ENCODE measurements at regions not wholly inside any gene's neighbourhood (a gene's known extent, or its start where the extent isn't known, plus 50 kb on each side); places are given as distances from the start of the nearest gene placed in this dataset.

DNA sequence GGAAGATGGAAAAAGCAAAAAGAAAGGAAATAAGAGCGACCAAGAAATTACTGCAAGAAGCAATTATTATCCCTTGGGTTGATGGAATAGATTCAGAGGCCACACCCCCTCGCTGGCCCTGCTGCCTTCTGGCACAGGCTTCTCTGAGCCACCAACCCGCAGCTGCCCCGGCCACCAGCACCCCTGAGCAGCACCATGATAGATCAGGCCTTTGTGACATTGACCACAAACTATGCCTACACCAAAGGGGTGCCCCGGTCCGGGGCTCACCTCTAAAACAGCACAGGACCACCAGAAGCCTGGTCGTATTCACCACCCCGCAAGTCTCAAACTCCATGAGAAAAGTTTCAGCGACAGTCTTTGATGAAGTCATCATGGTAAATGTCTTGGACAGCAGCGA, 1059.3 kb downstream of the SLITRK1 start:
- Histone ChIP-seq H3K4me3 (ENCODE audit: low read depth, low read length) (no peak overlapping the region), H3K27ac (no peak overlapping the region), H3K27me3 (replicated peaks) (no peaks in the 10 kb centered on the region), H3K36me3 (replicated peaks) (no peaks in the 10 kb centered on the region)
- no peak for DNase-seq
- in situ Hi-C loops (cut with HindIII; ENCODE audit: low pct_ligation_motif_present, low sequenced_read_pairs), result no loop called here
- TF ChIP-seq, protein P1, sequence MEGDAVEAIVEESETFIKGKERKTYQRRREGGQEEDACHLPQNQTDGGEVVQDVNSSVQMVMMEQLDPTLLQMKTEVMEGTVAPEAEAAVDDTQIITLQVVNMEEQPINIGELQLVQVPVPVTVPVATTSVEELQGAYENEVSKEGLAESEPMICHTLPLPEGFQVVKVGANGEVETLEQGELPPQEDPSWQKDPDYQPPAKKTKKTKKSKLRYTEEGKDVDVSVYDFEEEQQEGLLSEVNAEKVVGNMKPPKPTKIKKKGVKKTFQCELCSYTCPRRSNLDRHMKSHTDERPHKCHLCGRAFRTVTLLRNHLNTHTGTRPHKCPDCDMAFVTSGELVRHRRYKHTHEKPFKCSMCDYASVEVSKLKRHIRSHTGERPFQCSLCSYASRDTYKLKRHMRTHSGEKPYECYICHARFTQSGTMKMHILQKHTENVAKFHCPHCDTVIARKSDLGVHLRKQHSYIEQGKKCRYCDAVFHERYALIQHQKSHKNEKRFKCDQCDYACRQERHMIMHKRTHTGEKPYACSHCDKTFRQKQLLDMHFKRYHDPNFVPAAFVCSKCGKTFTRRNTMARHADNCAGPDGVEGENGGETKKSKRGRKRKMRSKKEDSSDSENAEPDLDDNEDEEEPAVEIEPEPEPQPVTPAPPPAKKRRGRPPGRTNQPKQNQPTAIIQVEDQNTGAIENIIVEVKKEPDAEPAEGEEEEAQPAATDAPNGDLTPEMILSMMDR (IDR thresholded peaks at IDR 0.05; ENCODE audit: low read depth, low read length, missing control alignments), result no peak

DNA sequence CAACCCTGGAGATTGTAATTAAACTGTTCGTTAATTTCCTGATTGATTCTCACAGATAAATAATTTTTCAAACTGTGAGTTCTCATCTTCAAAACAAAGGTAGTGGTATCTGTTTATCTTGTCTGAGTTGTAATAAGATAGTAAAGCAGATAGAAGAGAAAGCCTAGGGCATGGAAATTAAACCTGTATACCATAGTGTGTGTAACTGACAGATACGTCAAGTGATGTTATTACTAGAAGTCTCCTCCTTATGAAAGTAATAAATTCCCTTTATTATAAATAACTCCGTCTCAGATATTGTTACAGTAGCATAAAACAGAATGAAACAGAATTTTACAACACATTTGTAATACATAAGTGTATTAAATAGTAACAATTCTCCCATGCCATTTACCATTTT, 1065.1 kb downstream of the SLITRK1 start:
- in situ Hi-C loops (cut with HindIII; ENCODE audit: low pct_ligation_motif_present, low sequenced_read_pairs), result no loop called here
- H3K27me3 ChIP-seq (replicated peaks), result no peaks in the 10 kb centered on the region
- TF ChIP-seq, protein P1 (IDR thresholded peaks at IDR 0.05; ENCODE audit: low read depth, low read length, missing control alignments), result no peak
- H3K4me3 ChIP-seq (ENCODE audit: low read depth, low read length), result no peak overlapping the region
- H3K27ac ChIP-seq, result no peak overlapping the region
- DNase-seq, result no peak
- no peaks in the 10 kb centered on the region for H3K36me3 ChIP-seq (replicated peaks)

DNA sequence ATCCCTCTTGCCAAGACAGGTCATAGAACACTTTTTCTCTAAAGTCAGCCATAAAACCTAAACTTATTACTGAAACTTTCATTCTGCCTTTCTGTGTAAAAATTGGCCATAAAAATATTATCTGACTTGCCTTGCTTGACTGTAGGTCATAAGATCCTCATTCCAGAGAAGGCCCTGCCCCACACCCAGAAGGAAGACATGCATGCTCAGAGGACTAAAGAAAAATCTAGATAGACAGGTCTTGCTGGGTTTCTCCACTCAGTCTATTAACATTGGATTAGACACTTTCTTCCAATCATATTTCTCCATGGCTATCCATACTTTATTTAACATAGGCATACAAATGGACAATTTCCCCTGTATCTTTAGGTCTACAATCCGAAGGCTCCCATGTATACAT, 1066.5 kb downstream of the SLITRK1 start:
- Histone ChIP-seq H3K36me3 (replicated peaks) (no peaks in the 10 kb centered on the region), H3K27ac (no peak overlapping the region), H3K4me3 (ENCODE audit: low read depth, low read length) (no peak overlapping the region), H3K27me3 (replicated peaks) (no peaks in the 10 kb centered on the region)
- no peak for DNase-seq
- in situ Hi-C loops (cut with HindIII; ENCODE audit: low pct_ligation_motif_present, low sequenced_read_pairs), result no loop called here
- TF ChIP-seq, protein P1 (IDR thresholded peaks at IDR 0.05; ENCODE audit: low read depth, low read length, missing control alignments), result no peak

DNA sequence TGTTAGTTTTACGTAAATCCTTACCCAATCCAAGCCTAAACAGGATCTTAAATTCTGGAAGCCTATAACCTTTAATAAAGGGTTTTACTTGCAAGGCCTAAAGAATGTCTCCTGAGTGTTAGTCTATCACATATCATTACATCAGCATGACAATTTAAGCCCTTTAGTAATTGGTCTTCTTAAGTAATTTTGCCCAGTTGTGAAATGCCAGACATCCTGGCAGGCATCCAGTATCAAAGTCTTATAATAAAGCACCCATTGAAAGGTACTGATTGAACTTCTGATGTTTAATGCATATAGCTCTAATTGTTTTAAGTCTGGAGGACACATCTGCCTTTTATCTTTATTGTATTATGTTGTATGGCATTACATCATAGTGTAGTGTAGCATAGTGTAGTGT, 1078.9 kb downstream of the SLITRK1 start:
- in situ Hi-C loops (cut with HindIII; ENCODE audit: low pct_ligation_motif_present, low sequenced_read_pairs), result no loop called here

DNA sequence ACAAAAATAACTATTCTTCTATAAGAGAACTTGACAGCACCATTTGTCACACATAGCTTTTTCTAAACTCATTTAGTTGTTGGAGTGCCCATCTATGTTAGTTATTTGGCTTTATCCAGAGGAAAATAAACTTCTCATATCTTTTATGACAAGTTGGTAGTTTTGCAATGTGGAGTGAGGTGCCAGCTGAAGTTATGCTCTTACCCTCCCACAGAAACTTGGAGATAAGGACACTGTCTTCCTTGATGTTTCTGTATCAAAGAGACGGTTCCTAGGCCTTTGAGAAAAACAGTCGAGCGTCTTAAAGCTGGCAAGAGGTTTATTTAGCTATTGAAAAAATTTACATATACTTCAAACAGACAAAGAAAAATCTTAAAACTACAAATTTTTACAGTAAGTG, 1079.7 kb downstream of the SLITRK1 start:
- Histone ChIP-seq H3K4me3 (ENCODE audit: low read depth, low read length) (no peak overlapping the region), H3K36me3 (replicated peaks) (no peaks in the 10 kb centered on the region), H3K27ac (no peak overlapping the region), H3K27me3 (replicated peaks) (no peaks in the 10 kb centered on the region)
- no peak for DNase-seq
- in situ Hi-C loops (cut with HindIII; ENCODE audit: low pct_ligation_motif_present, low sequenced_read_pairs), result no loop called here
- TF ChIP-seq, protein P1 (IDR thresholded peaks at IDR 0.05; ENCODE audit: low read depth, low read length, missing control alignments), result no peak

More for the DNA sequence above, 1078.9 kb downstream of the SLITRK1 start:
- no peaks in the 10 kb centered on the region for H3K27me3 ChIP-seq (replicated peaks)
- no peak overlapping the region for H3K27ac ChIP-seq
- no peak for DNase-seq
- TF ChIP-seq, protein P1 (IDR thresholded peaks at IDR 0.05; ENCODE audit: low read depth, low read length, missing control alignments), result no peak
- no peak overlapping the region for H3K4me3 ChIP-seq (ENCODE audit: low read depth, low read length)
- H3K36me3 ChIP-seq (replicated peaks), result no peaks in the 10 kb centered on the region

DNA sequence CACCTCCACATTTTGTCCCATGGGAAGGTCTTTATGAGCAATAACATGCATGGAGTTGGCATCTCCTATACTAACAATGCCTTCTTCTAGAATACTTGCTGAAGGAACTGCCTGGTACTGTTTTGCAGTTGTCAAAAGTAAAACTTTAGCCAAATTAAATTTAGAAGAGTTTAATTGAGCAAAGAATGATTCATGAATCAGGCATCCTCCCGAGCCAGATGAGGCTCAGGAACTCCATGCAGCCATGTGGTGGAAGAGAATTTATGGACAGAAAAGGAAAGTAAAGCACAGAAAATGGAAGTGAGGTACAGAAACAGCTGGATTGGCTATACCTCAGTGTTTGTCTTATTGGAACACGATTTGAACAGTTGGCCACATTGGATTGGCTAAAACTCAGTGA, 1081.9 kb downstream of the SLITRK1 start:
- DNase-seq, result no peak
- TF ChIP-seq, protein P1 (IDR thresholded peaks at IDR 0.05; ENCODE audit: low read depth, low read length, missing control alignments), result no peak
- in situ Hi-C loops (cut with HindIII; ENCODE audit: low pct_ligation_motif_present, low sequenced_read_pairs), result no loop called here
- no peaks in the 10 kb centered on the region for H3K36me3 ChIP-seq (replicated peaks)
- H3K27ac ChIP-seq, result no peak overlapping the region
- H3K4me3 ChIP-seq (ENCODE audit: low read depth, low read length), result no peak overlapping the region
- no peaks in the 10 kb centered on the region for H3K27me3 ChIP-seq (replicated peaks)
